Activated CD8-positive, alpha-beta T cell treated with anti-CD3 and anti-CD28 coated beads, Interleukin-2, amount 10 ng/mL, durations not matched to agents 7 days and 5 days (primary cell): ENCODE measurements at regions not wholly inside any gene's neighbourhood (a gene's known extent, or its start where the extent isn't known, plus 50 kb on each side); places are given as distances from the start of the nearest gene placed in this dataset.

Experiments used
- ATAC-seq: fragments of 150-1000 bp; cut with Tn5 transposase; one replicate; pipeline ENCODE4 v1.10.0; 2021; ENCODE audit warnings: moderate library complexity
- CTCF ChIA-PET: fragments of 350-600 bp; sonication (Branson Sonifier 250); formaldehyde crosslinking; loops from one replicate; lab custom pipeline; 2021; ENCODE audit warnings: antibody characterized with exemption; lab: Charles Lee
- POLR2A ChIA-PET: fragments of 350-600 bp; sonication (Branson Sonifier 250); formaldehyde crosslinking; loops from one replicate; lab custom pipeline; 2021; ENCODE audit warnings: antibody characterized with exemption; lab: Charles Lee
- DNase-seq: peaks from one replicate; pipeline ENCODE4 v3.0.0-alpha.2; 2020
- H3K27ac Mint-ChIP-seq: one replicate; pipeline ENCODE4 v1.8.0; 2021; ENCODE audit warnings: mild to moderate bottlenecking, mixed read lengths
- H3K27me3 Mint-ChIP-seq: one replicate; pipeline ENCODE4 v1.8.0; 2021; ENCODE audit warnings: low read depth, mixed read lengths
- H3K36me3 Mint-ChIP-seq: one replicate; pipeline ENCODE4 v1.8.0; 2021; ENCODE audit warnings: low read depth, mixed read lengths
- H3K4me1 Mint-ChIP-seq: one replicate; pipeline ENCODE4 v1.8.0; 2021; ENCODE audit warnings: low read depth, mixed read lengths
- H3K4me3 Mint-ChIP-seq: one replicate; pipeline ENCODE4 v1.8.0; 2021; ENCODE audit warnings: mild to moderate bottlenecking, mixed read lengths
- H3K9me3 Mint-ChIP-seq: one replicate; pipeline ENCODE4 v1.8.0; 2022; ENCODE audit warnings: mixed read lengths; ENCODE audit not compliant: insufficient read depth

DNA sequence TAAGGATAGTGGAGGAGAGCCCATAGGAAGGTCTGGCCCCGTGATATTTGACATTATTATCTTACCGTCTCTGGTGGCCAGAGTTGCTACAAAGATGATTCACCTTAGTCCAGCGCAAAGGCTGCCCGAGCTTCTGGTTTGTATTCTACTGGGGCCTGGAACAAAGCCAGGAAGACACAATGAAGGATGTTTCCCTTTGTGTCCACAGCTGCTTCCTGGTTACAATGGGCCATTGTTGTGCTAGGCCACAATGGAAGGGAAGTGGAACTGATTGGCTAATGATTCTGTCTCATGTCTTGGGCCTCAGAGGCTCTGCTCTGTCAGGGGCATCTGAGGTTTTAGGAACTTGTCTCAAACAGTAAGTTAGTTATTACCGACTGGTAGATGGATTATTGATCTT is 132.2 kb downstream of the TDRD15 start:
- POLR2A ChIA-PET = no interaction called here
- H3K27me3 Mint-ChIP-seq = no peaks in the 10 kb centered on the region
- ATAC-seq (no peak), DNase-seq (no peak)
- no peak overlapping the region for H3K4me3 Mint-ChIP-seq
- H3K36me3 Mint-ChIP-seq = no peaks in the 10 kb centered on the region
- H3K9me3 Mint-ChIP-seq = no peaks in the 10 kb centered on the region
- H3K27ac Mint-ChIP-seq = no peak overlapping the region
- H3K4me1 Mint-ChIP-seq = no peaks in the 10 kb centered on the region
- CTCF ChIA-PET = no interaction called here

DNA sequence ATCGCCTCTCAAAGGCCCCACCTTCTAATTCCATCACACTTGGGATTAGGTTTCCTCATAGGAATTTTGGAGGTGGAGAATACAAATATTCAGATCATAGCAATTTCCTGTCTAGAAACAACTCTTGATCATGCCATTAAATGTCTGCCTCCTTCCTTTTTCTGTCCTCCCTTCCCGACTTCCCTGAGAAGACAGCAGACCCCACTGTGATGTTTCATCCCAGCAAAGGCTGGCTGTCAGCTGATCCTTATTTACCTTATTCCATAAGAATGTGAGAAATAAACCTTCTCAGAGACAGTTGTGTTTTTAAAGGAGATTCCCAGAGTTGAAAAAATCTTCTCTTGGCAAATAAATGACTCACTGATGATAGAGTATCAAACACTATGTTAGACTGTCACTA is 133.9 kb downstream of the TDRD15 start:
- ChIA-PET CTCF (no interaction called here), POLR2A (no interaction called here)
- Mint-ChIP-seq H3K36me3 (no peaks in the 10 kb centered on the region), H3K4me3 (no peak overlapping the region), H3K9me3 (no peaks in the 10 kb centered on the region), H3K27ac (no peak overlapping the region), H3K27me3 (no peaks in the 10 kb centered on the region), H3K4me1 (no peaks in the 10 kb centered on the region)
- ATAC-seq = no peak
- no peak for DNase-seq

DNA sequence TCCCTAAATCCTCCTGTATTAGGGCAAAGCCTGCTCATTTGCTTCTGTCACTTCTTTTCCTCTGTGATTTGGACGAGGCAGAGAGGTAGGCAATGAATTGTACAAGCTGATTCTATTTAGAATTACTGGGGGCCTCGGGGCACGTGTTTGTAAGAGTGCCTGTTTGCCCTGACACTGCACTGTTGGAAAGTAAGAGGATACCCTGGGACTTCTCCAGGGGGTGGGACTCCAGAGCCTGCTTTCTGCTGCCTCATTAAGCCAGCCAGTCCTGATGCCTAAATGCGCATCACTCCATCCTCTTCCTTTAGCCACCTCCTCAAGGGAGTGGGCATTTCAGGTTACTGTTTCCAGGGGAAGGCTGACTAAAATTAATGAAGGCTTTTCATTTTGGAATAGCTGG is 134.3 kb downstream of the TDRD15 start:
- no peaks in the 10 kb centered on the region for H3K27me3 Mint-ChIP-seq
- no peak overlapping the region for H3K27ac Mint-ChIP-seq
- ChIA-PET POLR2A (no interaction called here), CTCF (no interaction called here)
- H3K36me3 Mint-ChIP-seq = no peaks in the 10 kb centered on the region
- no peaks in the 10 kb centered on the region for H3K9me3 Mint-ChIP-seq
- H3K4me1 Mint-ChIP-seq = no peaks in the 10 kb centered on the region
- no peak overlapping the region for H3K4me3 Mint-ChIP-seq
- ATAC-seq (no peak), DNase-seq (no peak)

DNA sequence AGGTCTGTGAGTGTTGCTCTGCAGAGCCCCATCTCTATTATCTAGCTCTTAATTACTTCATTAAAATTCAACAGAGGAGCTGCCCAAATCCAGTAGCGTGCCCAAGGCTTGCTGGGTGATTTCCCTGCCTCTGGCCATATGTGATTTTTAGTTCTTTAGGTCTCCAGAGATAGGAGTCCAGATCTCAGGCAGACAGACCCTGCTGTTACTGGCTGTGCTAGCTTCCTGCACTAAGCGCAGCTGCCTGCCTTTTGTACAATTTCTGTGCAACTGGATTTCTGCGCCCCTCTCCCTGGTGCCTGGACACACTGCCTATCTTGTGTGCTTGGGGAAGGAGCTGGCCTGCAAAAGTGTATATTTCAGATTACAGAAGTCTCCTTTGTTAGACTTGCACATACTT is 136.5 kb downstream of the TDRD15 start:
- H3K27me3 Mint-ChIP-seq = no peaks in the 10 kb centered on the region

DNA sequence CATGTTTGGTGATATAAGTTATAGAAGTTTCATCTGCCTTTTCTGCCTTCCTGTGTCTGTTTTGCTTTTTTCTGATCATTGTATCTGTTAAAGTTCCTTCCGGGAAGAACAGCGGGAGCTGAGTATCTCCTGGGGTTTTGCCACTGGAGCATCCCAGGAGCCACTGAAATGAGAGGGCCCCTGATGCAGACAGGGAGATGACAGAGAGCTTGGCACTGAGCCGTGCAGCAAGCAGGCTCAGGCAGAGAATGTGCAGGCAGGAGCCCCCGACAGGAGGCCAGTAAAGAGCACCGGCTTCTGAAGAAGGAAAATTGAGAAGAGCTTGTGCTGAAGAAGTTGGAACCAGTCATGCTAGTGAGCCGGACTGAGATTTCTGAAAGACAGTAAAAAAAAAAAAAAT is 137.8 kb downstream of the TDRD15 start:
- Mint-ChIP-seq H3K36me3 (no peaks in the 10 kb centered on the region), H3K27ac (no peak overlapping the region), H3K9me3 (no peaks in the 10 kb centered on the region), H3K4me3 (no peak overlapping the region), H3K27me3 (no peaks in the 10 kb centered on the region), H3K4me1 (no peaks in the 10 kb centered on the region)
- ChIA-PET CTCF (no interaction called here), POLR2A (no interaction called here)
- ATAC-seq (no peak), DNase-seq (no peak)

More for the DNA sequence above, 136.5 kb downstream of the TDRD15 start:
- Mint-ChIP-seq H3K27ac (no peak overlapping the region), H3K4me1 (no peaks in the 10 kb centered on the region), H3K9me3 (no peaks in the 10 kb centered on the region), H3K36me3 (no peaks in the 10 kb centered on the region), H3K4me3 (no peak overlapping the region)
- no peak for DNase-seq
- POLR2A ChIA-PET = no interaction called here
- no peak for ATAC-seq
- CTCF ChIA-PET = no interaction called here

DNA sequence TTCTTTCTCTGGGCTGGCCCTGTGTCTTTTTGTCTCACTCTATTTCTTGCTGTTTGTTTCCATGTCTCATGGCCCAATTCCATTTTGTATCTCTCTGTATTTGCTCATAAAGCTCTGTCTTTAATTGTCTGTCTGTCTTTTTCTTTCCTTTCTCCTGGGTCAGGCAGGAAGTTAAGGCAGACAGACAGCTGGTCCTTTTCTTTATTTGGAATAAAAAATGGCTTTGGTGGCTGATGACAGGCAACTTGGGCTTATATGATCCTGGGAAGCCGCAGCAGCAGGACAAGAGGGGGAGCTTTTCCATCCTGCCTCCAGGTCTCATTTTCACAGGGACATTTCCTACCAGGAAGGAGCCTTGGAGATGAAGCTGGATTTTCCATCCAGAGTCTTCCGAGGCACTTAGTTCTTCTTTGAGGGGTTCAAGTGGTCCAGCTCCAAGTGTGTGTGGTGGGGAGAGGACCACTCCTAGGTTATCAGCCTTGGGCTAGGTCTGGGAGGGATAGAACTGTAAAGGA is 138.7 kb downstream of the TDRD15 start:
- ATAC-seq (no peak), DNase-seq (no peak)
- no peaks in the 10 kb centered on the region for H3K36me3 Mint-ChIP-seq
- H3K9me3 Mint-ChIP-seq = no peaks in the 10 kb centered on the region
- H3K4me1 Mint-ChIP-seq = no peaks in the 10 kb centered on the region
- no peak overlapping the region for H3K4me3 Mint-ChIP-seq
- H3K27me3 Mint-ChIP-seq = no peaks in the 10 kb centered on the region
- no peak overlapping the region for H3K27ac Mint-ChIP-seq
- ChIA-PET POLR2A (no interaction called here), CTCF (no interaction called here)

DNA sequence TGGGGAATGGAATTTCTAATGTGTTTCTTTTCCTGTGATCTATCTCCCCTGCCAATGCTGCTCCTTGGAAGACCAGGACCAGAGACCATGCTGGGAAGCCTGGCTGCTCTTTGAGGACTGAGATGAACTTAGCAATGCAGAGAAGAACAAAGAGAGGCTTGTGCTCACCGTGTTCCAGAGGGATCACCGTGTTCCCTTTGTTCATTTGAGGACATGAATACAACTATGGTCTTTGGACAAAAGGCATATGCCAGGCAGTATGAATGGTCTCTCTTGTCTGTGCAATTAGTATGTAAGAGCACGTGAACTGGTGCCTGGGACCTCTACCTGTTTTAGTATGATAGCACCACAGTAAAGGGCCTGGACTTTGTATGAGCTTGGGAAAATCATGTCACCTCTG is 139.9 kb downstream of the TDRD15 start:
- ChIA-PET POLR2A (no interaction called here), CTCF (no interaction called here)
- Mint-ChIP-seq H3K36me3 (no peaks in the 10 kb centered on the region), H3K27me3 (no peaks in the 10 kb centered on the region), H3K9me3 (no peaks in the 10 kb centered on the region), H3K4me1 (no peaks in the 10 kb centered on the region), H3K4me3 (no peak overlapping the region), H3K27ac (no peak overlapping the region)
- DNase-seq (no peak), ATAC-seq (no peak)

DNA sequence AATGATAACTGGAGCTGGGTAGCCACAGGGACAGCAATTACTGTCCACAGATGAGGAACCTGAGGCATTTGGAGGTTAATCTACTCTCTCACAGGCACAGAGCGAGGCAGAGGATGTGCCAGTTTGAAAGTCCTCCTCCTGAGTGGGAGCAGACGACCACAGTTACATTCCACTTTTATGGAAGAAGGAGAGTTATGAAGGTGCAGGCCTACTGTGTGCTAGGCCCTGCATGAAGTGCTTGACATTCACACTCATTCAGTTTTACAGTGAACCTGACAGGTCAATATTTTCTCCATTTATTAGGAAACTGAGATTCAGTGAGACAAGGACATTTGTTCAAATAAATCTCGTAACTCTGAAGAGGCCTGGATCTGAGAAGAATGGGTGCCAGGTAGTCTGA is 142.0 kb downstream of the TDRD15 start:
- Mint-ChIP-seq H3K36me3 (no peaks in the 10 kb centered on the region), H3K4me1 (no peaks in the 10 kb centered on the region), H3K9me3 (no peaks in the 10 kb centered on the region), H3K27ac (no peak overlapping the region), H3K4me3 (no peak overlapping the region), H3K27me3 (no peaks in the 10 kb centered on the region)
- POLR2A ChIA-PET = no interaction called here
- CTCF ChIA-PET = no interaction called here
- ATAC-seq (no peak), DNase-seq (no peak)

DNA sequence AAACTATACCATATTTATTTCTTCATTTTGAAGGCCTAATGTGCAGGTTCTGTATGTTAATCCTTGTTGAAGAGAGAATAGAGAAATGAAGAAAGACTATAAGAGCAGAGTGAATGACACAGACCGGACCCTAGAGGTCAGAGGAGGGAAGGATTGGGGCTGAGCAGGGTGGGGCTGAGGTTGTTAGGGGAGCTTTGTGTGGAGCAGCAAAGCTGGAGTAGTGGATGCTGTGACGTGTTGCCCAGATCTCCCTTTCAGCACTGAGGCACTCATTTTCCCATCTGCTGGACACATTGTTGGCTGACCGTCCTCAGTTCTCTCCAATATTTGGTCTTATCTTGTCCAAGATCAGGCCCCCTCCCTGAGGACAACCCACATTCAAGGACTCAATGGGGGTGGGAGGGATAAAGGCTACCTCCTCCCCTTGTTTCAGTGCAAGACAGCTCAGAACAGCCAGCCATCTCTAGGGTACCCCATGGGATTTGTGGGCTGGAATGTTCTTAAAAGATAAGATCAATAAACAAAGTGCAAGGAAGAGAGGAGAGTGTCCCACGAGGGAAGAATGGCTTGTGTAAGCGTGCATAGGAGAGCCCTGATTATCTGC is 143.6 kb downstream of the TDRD15 start:
- POLR2A ChIA-PET = no interaction called here
- DNase-seq (no peak), ATAC-seq (no peak)
- H3K27me3 Mint-ChIP-seq = no peaks in the 10 kb centered on the region
- H3K4me1 Mint-ChIP-seq = no peaks in the 10 kb centered on the region
- H3K4me3 Mint-ChIP-seq = no peak overlapping the region
- H3K27ac Mint-ChIP-seq = no peak overlapping the region
- no peaks in the 10 kb centered on the region for H3K36me3 Mint-ChIP-seq
- CTCF ChIA-PET = no interaction called here
- H3K9me3 Mint-ChIP-seq = no peaks in the 10 kb centered on the region

DNA sequence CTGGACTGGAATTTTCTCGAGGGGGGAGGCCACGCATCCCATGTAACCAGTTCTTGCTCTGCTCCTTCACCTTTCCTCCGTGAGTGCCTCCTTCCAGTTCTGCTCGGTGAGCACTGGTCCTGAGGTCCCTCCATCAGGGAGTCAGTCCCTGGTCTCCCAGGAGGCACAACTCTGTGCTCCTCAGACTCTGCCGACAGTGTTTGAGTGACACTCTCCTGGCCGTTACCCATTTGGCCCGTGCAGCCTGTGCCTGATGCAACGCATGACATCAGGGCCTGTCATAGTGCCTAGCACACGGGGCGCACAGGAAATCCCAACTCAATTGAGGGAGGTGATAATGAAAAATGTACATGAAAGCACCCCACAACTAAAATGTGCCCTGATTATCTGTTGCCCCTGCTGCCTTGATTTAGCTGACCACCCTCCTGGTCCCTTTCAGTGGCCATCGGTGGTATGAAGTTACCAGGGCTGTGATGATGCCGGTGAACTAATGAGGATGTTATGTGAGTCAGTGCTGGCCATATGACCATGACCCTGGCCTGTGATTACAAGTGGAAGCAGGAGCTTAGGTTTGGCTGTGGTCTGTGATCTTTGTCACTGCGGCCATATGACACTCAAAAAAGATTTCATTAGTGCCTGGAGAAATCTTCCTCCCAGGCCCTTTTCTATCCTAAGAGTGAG is 144.6 kb downstream of the TDRD15 start:
- ChIA-PET CTCF (no interaction called here), POLR2A (no interaction called here)
- Mint-ChIP-seq H3K4me3 (no peak overlapping the region), H3K4me1 (no peaks in the 10 kb centered on the region), H3K27me3 (no peaks in the 10 kb centered on the region), H3K36me3 (no peaks in the 10 kb centered on the region), H3K27ac (no peak overlapping the region), H3K9me3 (no peaks in the 10 kb centered on the region)
- no peak for DNase-seq
- no peak for ATAC-seq

DNA sequence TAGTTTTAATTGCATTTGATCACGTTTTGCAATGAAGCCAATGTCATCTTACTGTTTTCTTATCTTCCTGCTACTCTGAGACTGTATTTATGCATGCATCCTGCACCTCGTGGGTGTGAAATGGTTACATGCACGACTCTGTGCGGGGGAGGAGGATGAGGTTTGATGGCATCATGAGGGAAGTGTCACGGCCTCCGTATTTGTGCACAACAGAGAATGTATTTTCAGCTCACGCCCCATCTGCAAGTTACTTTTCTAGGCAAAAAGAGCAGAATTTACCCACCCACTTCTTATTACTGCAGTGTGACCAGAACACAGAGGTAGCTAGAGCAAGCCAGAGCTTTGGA is 145.1 kb downstream of the TDRD15 start:
- DNase-seq (no peak), ATAC-seq (no peak)
- ChIA-PET POLR2A (no interaction called here), CTCF (no interaction called here)
- Mint-ChIP-seq H3K4me1 (no peaks in the 10 kb centered on the region), H3K4me3 (no peak overlapping the region), H3K9me3 (no peaks in the 10 kb centered on the region), H3K27me3 (no peaks in the 10 kb centered on the region), H3K36me3 (no peaks in the 10 kb centered on the region), H3K27ac (no peak overlapping the region)

DNA sequence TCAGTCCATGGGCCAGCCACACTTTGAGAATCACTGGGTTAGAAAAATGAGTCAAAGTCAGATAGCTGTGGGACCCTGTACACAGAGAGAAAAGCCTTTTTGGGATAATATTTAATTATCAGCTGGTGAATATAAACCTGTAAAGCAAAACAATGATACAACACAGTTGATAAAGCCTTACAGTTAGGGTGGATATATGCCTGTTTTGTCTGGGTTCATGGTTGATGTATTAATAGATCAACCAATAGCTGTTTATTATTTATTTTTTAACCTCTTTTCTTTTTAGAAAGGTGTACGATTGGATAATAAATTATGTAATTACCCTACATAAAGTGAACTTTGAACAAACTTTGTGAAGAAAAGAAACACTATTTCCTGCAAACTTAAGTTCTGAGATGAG is 145.6 kb downstream of the TDRD15 start:
- Mint-ChIP-seq H3K4me1 (no peaks in the 10 kb centered on the region), H3K27me3 (no peaks in the 10 kb centered on the region), H3K27ac (no peak overlapping the region), H3K36me3 (no peaks in the 10 kb centered on the region), H3K4me3 (no peak overlapping the region), H3K9me3 (no peaks in the 10 kb centered on the region)
- POLR2A ChIA-PET = no interaction called here
- DNase-seq (no peak), ATAC-seq (no peak)
- CTCF ChIA-PET = no interaction called here

DNA sequence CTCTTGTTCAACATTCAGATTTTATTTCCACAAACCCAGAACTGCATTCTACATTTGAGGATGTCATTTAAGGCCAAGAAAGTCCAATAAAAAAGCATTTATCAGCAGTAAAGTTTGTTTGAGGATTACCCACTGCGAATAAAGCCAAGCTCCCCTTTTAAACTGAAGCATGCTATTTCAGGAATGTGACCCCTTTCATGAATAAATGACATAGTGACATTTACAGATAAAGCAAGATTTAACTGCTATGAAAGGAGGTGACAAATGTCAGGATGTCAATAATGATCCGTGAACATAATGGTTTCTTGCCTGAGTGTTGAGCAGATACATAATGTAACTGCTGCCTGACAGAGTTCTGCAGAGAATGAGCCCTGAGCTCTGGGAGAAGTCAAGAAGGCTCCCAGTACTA is 146.3 kb downstream of the TDRD15 start:
- Mint-ChIP-seq H3K4me1 (no peaks in the 10 kb centered on the region), H3K27me3 (no peaks in the 10 kb centered on the region), H3K4me3 (no peak overlapping the region), H3K36me3 (no peaks in the 10 kb centered on the region), H3K27ac (no peak overlapping the region), H3K9me3 (no peaks in the 10 kb centered on the region)
- ChIA-PET POLR2A (no interaction called here), CTCF (no interaction called here)
- ATAC-seq (no peak), DNase-seq (no peak)
